Glutamatergic neuron (in vitro differentiated cells): ENCODE measurements at regions not wholly inside any gene's neighbourhood (a gene's known extent, or its start where the extent isn't known, plus 50 kb on each side); places are given as distances from the start of the nearest gene placed in this dataset.

Experiments used
- DNase-seq: peaks from one replicate; pipeline ENCODE4 v3.0.0; 2022
- H3K27ac Mint-ChIP-seq: one replicate; pipeline ENCODE4 v1.8.0; 2020; ENCODE audit warnings: mild to moderate bottlenecking, mixed read lengths, inconsistent platforms; ENCODE audit not compliant: unreplicated experiment
- H3K27me3 Mint-ChIP-seq: one replicate; pipeline ENCODE4 v1.8.0; 2020; ENCODE audit warnings: mild to moderate bottlenecking, moderate library complexity, mixed read lengths, inconsistent platforms; ENCODE audit not compliant: unreplicated experiment
- H3K36me3 Mint-ChIP-seq: one replicate; pipeline ENCODE4 v1.8.0; 2020; ENCODE audit warnings: mild to moderate bottlenecking, mixed read lengths, inconsistent platforms; ENCODE audit not compliant: unreplicated experiment
- H3K4me1 Mint-ChIP-seq: one replicate; pipeline ENCODE4 v1.8.0; 2020; ENCODE audit warnings: mild to moderate bottlenecking, low read depth, mixed read lengths, inconsistent platforms; ENCODE audit not compliant: unreplicated experiment
- H3K4me3 Mint-ChIP-seq: one replicate; pipeline ENCODE4 v1.8.0; 2020; ENCODE audit warnings: mild to moderate bottlenecking, mixed read lengths, inconsistent platforms; ENCODE audit not compliant: unreplicated experiment
- H3K9me3 Mint-ChIP-seq: one replicate; pipeline ENCODE4 v1.8.0; 2020; ENCODE audit warnings: mild to moderate bottlenecking, moderate library complexity, mixed read lengths, inconsistent platforms; ENCODE audit not compliant: unreplicated experiment
- TF ChIP-seq, protein P1 (sequence below): fragments of 200-600 bp; sonication (generic); IDR thresholded peaks from one replicate; pipeline ENCODE4 v1.5.0; 2021; ENCODE audit not compliant: partially characterized antibody, unreplicated experiment

DNA sequence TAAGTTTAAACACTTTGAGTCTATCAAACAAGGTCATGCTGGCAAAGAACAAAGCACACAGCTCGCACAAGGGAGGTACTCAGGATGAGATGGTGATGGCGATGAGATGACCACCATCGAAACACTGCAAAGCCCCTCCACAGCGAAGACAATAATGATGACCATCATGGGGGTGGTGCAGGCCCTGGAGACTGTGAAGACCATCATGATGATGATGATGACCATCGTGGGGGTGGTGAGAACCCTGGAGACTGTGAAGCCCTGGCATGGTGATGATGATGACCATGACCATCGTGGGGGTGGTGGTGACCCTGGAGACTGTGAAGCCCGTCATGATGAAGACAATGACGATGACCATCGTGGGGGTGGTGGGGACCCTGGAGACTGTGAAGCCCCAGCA is 81.6 kb upstream of the SALL3 start:
- no peak for DNase-seq
- TF ChIP-seq, protein P1, sequence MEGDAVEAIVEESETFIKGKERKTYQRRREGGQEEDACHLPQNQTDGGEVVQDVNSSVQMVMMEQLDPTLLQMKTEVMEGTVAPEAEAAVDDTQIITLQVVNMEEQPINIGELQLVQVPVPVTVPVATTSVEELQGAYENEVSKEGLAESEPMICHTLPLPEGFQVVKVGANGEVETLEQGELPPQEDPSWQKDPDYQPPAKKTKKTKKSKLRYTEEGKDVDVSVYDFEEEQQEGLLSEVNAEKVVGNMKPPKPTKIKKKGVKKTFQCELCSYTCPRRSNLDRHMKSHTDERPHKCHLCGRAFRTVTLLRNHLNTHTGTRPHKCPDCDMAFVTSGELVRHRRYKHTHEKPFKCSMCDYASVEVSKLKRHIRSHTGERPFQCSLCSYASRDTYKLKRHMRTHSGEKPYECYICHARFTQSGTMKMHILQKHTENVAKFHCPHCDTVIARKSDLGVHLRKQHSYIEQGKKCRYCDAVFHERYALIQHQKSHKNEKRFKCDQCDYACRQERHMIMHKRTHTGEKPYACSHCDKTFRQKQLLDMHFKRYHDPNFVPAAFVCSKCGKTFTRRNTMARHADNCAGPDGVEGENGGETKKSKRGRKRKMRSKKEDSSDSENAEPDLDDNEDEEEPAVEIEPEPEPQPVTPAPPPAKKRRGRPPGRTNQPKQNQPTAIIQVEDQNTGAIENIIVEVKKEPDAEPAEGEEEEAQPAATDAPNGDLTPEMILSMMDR = no peak
- Mint-ChIP-seq H3K4me3 (no peak overlapping the region), H3K27me3 (peaks cover 6% of the 10 kb centered on the region), H3K36me3 (no peaks in the 10 kb centered on the region), H3K4me1 (no peaks in the 10 kb centered on the region), H3K27ac (no peak overlapping the region), H3K9me3 (peaks cover 5% of the 10 kb centered on the region)

DNA sequence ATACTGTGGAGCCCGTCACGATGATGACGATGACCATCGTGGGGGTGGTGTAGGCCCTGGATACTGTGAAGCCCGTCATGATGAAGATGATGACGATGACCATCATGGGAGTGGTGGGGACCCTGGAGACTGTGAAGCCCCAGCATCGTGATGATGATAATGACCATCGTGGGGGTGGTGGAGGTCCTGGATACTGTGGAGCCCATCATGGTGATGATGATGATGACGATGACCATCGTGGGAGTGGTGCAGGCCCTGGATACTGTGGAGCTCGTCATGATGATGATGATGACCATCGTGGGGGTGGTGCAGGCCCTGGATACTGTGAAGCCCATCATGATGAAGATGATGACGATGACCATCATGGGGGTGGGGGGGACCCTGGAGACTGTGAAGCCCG is 81.0 kb upstream of the SALL3 start:
- Mint-ChIP-seq H3K4me1 (no peaks in the 10 kb centered on the region), H3K27me3 (peaks cover 6% of the 10 kb centered on the region), H3K36me3 (no peaks in the 10 kb centered on the region), H3K4me3 (no peak overlapping the region), H3K9me3 (peaks cover 5% of the 10 kb centered on the region), H3K27ac (no peak overlapping the region)
- no peak for DNase-seq
- TF ChIP-seq, protein P1 = no peak

DNA sequence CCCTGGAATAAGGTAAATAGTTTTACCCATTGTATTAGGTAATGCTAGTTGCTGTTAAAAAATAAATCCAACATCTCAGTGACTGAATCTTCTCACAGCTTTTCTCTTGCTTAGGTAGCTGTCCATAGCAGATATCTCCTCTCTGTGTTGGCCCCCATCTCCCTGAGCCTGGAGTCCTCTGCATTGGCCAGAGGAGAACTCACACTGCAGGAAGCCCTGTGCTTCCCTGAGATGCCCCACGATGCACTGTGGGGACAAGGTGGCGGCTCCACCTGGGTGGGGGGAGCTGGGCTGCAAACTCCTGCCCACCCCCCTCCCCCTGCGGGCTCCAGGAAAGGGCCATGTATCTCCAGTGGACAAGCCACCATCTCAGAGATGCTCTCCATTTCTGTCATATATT is 80.4 kb upstream of the SALL3 start:
- Mint-ChIP-seq H3K9me3 (peaks cover 5% of the 10 kb centered on the region), H3K4me3 (no peak overlapping the region), H3K27me3 (peaks cover 6% of the 10 kb centered on the region), H3K27ac (no peak overlapping the region), H3K4me1 (no peaks in the 10 kb centered on the region), H3K36me3 (no peaks in the 10 kb centered on the region)
- no peak for DNase-seq
- TF ChIP-seq, protein P1 = no peak

DNA sequence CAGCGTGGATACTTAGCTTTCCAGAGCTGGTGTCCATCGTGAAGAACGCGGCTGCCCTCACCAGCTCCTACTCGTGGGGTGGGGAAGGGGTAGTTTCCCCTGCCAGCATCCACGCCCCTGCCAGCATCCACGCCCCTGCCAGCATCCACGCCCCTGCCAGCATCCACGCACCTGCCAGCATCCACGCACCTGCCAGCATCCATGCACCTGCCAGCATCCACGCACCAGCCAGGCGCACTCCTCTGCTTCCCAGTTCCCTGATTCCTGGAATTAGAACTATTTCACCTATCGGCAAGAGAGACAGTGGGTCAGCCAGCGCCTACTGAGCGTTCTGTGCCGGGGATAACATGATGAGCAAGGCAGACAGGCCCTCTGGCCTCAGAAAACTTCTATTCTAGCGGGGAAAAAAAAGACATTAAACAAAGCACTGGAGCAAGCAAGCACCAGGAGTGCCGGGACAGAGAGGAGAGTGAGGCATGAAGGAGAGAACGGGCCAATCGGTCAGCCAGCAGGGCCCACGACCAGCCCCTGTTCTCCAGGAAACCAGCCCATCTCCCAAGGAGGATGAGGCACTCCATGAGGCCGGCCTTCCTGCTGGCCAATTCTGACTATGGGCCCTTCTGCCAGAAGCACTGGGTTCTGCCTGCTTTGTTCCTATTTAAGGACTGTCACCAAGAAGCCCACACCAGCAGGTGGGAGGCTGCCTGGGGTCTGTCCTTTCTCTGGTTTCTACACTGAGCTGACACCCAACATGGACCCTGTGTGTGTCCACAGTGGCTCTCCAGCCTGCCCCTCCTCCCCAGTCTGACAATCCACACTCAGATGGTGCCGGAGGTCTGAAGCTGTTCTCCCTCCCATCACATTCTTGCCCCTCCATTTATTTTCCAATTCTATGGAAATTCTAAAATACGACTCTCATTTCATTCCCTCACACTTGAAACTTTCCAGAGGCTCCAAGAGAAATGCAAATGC is 78.4 kb upstream of the SALL3 start:
- no peaks in the 10 kb centered on the region for H3K4me1 Mint-ChIP-seq
- no peaks in the 10 kb centered on the region for H3K36me3 Mint-ChIP-seq
- H3K27me3 Mint-ChIP-seq = peaks cover 6% of the 10 kb centered on the region

More for the DNA sequence above, 78.4 kb upstream of the SALL3 start:
- TF ChIP-seq, protein P1 = no peak
- no peak overlapping the region for H3K27ac Mint-ChIP-seq
- H3K4me3 Mint-ChIP-seq = no peak overlapping the region
- DNase-seq = no peak
- H3K9me3 Mint-ChIP-seq = peaks cover 6% of the 10 kb centered on the region
